Epithelial cell of prostate (primary cell): ENCODE measurements at regions not wholly inside any gene's neighbourhood (a gene's known extent, or its start where the extent isn't known, plus 50 kb on each side); places are given as distances from the start of the nearest gene placed in this dataset.
A peak's percentile ranks its signal among the peaks of the same experiment; 100 is the strongest.

Experiments used
- DNase-seq: peaks from one replicate; pipeline ENCODE4 v3.0.0-alpha.2; 2011; ENCODE audit warnings: low read depth, low spot score
- H3K27ac ChIP-seq: fragments of 450-650 bp; 2 replicates; pipeline ENCODE4 v1.5.1; 2017; ENCODE audit warnings: mild to moderate bottlenecking

DNA sequence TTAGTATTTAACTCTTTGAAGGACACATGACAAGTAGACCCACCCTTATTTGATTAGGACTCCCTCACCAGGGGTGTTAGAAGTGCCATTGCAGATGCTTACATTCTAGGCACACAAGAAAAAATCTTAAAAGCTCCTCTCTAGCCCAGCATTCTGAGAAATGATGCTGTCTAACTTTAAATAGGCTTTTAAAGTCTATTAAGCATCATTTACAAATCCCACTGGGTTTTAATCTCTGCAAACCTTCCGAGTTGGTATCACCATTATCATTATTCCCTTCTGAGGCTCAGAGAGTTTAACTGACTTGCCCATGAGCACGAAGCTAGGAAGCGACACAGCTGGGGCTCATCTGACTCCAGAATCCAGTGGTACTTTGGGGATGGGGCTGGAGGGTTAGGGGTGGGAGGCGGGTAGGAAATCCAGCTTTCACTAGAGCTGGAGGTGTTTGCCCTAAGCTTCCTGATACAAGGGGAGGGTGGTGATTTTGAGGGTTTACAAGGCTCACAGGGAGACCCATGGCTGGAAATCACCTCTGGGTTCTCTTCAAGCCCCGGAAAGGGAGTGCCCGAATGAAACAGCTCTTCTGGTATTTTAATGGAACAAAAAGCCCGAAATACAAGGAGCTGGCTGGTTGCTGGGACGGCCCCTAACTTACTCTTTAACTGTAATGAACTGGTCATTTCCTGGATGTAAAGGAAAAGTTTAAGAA is 109.2 kb upstream of the FUT8 start:
- H3K27ac ChIP-seq: peak overlapping the region; percentile 87

DNA sequence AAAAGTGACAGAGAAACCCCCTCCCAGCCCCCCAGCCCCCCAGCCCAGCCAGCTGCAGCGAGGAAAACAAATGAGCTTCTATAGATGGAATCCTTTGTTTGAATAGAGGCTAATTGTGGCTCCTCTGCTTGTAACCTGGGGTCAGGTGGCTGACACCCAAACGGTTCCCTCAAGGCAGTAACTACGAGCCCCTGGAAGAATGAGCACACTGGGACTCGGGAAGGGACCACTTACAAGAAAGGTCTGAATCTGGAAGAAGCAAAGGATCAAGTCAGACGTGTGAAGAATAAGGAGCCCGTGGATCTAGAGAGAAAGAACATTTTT is 108.7 kb upstream of the FUT8 start:
- H3K27ac ChIP-seq: peak overlapping the region; percentile 87
- no peak for DNase-seq

More for the DNA sequence above, 109.2 kb upstream of the FUT8 start:
- no peak for DNase-seq

DNA sequence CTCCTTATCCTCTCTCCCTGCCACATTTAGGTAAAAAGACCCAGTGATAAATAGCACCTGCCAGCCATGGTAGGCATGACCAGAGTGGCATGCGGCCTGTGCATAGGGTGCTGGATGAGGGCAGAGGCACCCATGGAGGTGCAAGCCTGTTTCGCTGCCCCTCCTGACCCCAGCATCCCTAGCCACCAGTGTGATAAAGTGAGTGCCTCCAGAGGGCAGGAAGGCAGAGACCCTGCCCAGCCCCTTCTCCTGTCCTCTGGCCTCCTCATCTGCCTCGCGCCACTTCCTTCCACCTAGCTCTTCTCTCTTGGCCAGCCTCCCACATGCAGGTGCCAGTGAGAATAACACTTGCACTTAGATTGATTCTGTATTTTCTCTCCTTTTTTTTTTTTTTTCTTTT is 108.3 kb upstream of the FUT8 start:
- peak overlapping the region; percentile 87 for H3K27ac ChIP-seq
- DNase-seq: no peak

DNA sequence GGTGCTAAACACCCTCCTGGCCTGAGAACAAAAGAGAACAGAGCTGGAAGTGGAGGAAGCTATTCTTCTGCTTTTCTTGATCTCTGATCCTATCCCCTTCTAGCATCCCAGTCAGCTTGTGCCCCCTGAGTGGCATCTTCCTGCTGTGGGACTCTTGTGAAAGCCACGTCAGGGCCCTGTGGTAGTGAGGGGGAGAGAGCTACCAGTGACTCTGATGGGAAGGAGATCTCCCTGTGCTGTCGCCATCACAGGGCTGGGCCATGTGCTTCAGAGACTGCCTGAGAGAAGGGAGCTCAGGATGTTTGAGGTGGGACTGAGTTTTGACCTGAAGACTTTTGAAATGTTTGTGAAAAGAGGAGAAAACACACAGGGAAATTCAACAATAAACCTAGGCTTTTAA is 107.6 kb upstream of the FUT8 start:
- no peak overlapping the region for H3K27ac ChIP-seq
- no peak for DNase-seq

DNA sequence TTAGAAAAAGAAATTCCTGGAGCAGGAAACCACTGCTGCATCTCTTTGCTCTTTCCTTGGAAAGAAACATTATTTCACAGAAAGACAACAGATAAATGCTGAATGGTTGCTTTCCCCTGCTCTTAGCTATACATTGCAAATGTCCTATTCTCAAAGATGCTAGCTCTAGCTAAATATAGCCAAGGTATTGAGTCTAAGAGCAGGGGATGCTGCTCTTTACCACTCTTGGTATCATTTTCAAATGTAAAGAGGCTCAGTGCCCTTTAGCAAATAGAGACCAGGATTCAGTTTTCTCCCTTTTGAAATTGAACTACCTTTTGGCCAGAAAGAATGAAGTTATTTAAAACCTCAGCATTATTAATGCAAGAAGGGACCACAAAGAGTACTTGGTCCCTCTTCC is 104.0 kb upstream of the FUT8 start:
- no peak overlapping the region for H3K27ac ChIP-seq
- no peak for DNase-seq

DNA sequence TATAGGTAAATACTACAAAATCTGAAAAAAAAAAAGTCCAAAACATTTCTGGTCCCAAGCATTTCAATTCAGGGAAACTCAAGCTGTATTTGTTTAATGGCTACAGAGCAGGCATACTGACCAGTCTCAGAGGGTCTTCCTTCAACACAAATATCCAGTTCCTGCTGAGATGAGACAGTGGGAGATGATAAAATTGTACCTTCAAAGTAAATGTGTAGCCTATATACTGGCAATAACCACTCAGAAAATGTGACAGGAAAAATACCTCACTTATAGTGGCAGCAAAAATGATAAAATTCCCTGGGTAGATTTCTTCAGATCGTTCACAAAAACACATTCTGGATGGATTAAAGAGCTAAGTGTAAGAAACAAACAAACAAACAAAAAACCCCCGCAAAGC is 102.0 kb upstream of the FUT8 start:
- no peak for DNase-seq
- H3K27ac ChIP-seq: no peak overlapping the region

DNA sequence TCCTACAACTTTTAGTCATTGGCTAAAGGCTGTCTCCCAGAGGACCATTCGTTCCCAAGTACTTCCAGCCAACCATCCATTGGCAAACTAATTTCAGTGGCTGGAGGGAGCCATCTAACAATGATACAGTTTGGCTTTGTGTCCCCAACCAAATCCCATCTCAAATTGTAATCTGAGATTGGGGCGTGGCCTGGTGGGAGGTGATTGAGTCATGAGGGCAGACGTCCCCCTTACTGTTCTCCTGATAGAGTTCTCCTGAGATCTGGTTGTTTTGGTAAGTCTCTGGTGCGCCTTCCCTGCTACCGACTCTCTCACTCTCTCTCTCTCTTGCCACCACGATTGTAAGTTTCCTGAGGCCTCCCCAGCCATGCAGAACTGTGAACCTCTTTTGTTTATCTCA is 99.7 kb upstream of the FUT8 start:
- H3K27ac ChIP-seq: no peak overlapping the region
- DNase-seq: no peak

DNA sequence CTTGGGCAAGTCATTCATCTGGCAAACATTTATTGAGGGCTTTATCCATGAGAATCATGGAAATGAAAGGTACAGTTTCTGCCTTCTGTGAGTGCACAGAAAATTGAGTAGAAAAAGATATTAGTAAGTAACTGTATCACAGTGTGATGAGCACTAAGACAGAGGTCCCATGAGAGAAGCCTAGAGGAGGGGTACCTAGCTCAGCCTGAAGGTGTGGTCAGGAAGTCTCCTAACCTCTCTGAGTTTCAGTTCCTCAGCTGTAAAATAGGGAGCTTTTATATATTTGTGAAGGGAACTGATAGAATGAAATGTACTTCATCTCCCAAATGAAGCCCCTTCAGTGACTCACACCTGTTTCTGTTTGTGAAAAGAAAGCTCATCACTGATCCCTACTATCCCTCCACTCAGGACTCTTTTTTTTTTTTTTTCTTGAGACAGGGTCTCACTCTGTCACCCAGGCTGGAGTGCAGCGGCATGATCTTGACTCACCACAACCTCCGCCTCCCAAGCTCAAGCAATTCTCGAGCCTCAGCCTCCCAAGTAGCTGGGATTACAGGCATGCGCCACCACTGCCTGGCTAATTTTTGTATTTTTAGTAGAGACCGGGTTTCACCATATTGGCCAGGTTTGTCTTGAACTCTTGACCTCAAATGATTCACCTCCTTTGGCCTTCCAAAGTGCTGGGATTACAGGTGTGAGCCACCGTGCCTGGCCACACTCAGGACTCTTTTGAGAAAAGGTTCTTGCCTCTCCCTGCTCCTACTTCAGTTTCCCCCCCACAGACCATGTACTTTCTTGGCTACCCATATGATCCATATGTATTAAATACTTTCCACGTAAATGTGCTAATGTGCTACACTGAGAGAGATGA is 93.7 kb upstream of the FUT8 start:
- H3K27ac ChIP-seq: peak overlapping the region; percentile 6
- no peak for DNase-seq

DNA sequence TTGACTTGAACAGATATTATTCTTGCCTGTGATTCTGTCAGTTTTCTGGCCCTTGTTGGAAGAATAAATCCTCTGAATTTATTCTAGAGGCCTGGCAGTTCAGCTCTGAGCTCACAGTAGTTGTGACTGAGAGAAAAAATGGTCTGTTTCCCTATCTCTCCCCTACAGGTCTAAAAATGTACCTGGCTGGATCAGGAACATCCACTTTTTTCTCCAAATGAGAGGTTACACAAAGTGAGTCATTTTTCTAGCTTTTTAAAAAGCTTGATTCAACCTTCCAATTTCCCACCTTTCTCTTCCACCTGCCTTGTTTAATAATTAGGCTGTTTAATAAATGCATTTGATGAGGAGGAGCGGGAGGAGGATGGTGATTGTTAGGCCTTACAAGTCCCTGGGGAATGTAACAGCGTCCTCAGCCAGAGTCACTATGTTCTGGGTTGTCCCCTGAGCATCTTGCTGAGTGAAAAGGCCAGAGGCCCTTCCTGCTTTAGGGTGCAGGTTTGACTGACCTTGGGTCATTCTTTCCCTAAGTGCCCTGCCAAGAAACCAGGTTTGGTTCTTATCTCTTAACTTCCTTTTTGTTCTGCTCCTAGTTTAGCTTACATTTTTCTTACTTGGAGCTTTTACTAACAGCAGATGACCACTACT is 91.7 kb upstream of the FUT8 start:
- peak overlapping the region; percentile 34 for H3K27ac ChIP-seq
- no peak for DNase-seq

DNA sequence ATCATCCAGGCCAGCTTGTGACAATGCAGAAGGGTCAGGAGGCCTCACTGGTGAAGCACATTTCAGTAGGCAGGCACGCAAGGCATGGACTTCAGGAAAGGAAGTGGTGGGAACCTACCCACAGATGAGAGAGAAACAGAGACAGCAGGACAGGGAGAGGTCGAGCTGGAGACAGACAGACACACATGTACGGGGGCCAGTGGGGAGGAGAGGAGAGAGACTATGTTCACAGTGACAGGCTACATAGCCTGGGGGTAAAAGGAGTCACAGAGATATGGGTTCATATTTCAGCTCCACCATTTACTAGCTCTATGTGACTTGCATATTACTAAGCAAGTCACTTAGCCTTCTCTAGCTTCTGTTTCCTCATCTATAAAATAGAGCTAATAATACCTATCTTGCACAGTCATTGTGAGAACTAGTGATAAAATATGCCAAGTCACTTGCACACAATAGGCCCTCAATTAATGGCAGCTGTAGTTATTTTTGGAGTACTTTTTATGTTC is 91.1 kb upstream of the FUT8 start:
- no peak for DNase-seq
- H3K27ac ChIP-seq: peak overlapping the region; percentile 34

DNA sequence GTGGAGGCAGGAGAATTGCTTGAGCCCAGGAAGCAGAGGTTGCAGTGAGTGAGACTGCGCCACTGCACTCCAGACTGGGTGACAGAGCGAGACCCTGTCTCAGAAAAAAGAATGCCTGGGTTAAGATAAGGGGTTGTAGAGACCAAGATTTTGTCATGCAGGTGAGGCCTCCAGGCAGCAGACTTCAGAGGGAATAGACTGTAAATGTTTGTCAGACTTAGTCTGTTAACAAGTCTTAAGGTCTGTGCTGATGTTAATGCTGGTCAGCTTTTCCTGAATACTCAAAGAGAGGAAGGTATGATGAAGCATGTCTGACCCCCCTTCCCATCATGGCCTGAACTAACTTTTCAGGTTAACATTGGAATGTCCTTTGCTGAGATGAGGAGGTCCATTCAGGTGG is 83.0 kb upstream of the FUT8 start:
- no peak for DNase-seq
- H3K27ac ChIP-seq: no peak overlapping the region

DNA sequence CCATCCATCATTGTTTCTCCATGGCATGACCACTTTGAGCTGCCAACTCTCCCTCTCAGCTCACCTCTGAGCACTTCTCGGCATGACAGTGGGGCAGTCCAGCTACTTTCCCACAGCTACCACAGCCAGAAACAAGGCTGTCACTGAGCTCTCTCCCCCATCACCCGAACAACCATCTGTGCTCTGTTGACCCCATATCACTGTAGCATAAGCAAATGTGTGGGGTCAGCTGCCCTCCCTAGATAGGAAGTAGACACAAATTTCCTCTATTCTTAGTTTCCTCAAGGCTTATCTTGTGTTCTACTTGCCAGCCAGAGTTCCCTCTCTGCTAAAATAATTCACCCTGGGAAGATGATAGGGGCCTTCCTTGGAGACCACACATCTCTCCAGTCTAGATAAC is 82.6 kb upstream of the FUT8 start:
- H3K27ac ChIP-seq: peak overlapping the region; percentile 57
- DNase-seq: no peak

DNA sequence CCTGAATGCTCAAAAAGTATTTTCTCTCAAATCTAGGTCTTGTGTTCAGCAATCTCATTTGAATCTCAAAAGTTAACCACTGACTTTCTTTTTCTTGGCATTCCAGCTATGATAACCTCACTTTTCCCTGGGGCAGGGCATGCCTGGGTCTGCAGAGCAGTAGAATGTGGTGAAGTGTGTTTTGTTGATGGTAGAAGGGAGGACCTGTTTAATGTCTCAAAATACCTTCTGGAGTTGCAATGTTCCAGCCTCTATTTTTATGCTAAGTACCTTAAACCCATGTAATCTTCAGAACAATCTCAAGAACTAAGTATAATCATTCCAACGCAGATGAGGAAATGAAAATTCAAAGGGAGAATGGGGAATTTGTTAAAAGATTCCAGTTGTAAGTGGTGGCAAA is 82.1 kb upstream of the FUT8 start:
- DNase-seq: no peak
- peak overlapping the region; percentile 57 for H3K27ac ChIP-seq

DNA sequence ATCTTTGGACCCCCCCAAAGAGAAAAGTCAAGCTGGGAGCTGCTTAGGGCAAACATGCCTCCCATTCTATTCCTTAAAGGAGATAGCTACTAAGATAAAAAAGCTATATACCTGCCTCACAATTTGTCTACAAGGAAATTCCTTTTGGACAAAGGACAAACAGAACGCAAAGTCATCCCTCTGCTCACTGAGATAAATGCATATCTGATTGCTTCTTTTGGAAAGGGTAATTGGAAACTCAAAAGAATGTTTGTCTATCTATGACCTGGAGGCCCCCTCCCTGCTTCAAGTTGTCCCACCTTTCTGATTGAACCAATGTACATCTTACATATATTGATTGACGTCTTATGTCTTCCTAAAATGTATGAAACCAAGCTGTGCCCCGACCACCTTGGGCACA is 80.9 kb upstream of the FUT8 start:
- no peak for DNase-seq

DNA sequence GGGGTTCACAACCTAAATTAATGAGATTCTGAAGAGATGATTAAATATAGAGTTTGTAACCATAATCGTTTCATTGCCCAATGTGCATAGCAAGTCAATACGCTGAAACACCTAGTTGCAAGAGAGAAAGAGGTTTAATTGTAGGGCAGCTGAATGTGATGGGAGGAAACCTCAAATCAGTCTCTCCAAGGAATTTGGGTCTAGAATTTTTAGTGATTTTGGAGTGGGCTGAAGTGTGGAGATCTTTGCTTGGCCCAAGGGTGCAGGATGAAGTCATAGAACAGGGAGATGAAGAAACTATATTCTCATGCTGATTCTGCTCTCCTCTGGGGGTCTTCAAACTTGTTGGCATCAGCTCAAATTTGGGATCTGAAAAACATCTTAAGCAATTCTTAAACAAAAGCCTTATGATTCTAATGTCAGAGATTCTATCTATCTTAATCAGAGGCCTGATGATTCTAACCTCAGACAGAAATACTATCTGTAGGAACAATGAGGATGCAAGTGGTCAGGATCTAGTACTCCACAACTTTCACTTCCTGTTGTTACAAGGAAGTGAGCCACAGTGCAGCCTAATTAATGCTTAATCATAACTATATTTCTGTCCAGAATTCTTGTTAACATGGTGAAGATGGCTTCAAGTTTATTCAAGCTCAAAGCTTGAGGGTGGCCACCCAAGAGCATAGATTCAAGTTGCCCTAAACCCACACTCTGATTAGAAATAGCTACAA is 80.2 kb upstream of the FUT8 start:
- H3K27ac ChIP-seq: no peak overlapping the region
- DNase-seq: no peak

More for the DNA sequence above, 80.9 kb upstream of the FUT8 start:
- H3K27ac ChIP-seq: no peak overlapping the region

DNA sequence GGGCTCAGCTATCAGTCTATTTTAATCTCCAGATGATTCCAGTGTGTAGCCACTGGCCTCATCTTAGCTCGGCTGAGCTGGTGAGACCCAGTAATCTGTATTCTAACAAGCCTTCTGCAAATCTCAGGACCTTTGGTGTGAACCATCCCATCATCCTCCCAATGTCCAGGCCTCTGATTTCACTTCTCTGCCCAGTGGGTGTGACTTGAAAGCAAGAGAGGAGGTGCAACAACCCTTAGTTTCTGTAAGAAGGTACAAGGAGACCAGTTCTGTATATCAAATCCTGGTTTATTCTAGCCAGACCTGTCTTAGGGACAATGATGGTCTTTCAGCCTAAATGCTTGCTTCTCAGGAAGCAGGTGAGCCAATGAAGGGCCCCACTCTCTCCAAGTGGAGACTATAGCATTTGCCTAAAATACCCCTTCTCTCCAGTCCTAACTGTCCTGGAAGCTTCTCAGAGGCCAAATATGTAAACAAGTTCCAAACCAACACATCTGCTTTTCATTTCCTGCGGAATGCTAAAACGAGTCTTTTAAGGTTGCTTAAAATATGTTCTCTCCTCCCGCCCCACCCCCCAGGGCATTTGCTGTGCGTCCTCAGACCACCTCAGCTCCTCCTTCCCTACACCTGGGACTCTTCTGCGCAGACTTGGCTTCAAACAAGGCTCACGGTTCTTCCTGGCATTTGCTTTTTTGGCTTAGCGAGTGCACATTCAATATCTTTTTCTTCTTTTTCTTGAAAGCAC is 78.4 kb upstream of the FUT8 start:
- no peak for DNase-seq
- peak overlapping the region; percentile 11 for H3K27ac ChIP-seq

DNA sequence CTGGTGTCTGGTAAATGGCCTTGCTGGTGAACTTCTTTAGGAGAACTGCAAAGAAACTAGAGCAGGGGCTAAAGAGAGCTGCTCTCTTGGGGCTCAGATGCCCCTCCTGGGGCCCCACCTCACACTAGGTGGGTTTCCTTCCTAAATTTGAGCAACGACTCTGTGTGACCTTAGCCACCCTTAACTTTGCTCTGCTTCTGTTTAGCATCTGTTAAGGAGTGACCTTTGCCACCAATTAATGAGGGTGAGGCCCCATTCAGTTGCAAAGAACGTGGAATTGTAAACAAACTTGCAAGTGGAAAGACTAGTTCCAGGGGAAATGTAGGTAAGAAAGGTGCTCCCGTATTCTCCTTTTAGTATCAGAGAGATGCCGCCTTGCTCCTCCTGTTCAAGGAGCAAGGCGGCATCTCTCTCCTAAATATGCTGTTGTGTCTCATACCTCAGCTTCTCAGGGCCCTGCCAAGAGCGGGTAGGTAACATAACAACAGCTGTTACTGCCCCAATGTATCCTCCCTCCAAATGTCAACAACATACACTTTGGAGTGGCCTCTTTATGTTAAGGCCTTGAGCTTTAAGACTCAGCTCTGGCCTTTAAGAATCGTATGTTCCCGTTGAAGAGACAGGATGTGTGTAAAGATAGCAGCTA is 77.6 kb upstream of the FUT8 start:
- no peak for DNase-seq
- H3K27ac ChIP-seq: peak overlapping the region; percentile 11

DNA sequence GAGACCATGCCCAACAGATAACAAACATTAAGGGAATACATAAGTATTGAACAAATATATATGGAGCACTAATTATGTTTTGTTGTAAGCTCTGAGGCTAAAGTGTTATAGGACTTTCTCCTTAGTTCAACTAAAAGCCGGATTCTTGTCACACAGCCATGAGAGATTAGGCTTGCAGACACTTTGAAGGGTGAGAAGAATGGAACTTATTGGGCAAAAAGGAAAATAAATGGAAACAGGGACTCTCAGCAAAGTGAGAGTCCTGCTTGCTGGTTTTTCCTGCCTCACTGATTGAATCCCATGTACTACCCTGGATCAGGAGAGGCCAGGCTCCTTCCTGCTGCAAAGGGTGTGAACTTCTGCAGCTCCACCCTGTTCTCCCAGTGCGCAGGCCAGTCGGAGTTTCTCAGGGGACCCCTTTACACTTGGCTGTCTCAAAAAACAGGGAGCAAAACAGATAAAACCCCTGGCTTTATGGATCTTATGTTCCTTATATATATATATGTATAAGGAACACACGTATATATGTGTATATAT is 77.1 kb upstream of the FUT8 start:
- DNase-seq: no peak
- peak overlapping the region; percentile 11 for H3K27ac ChIP-seq

DNA sequence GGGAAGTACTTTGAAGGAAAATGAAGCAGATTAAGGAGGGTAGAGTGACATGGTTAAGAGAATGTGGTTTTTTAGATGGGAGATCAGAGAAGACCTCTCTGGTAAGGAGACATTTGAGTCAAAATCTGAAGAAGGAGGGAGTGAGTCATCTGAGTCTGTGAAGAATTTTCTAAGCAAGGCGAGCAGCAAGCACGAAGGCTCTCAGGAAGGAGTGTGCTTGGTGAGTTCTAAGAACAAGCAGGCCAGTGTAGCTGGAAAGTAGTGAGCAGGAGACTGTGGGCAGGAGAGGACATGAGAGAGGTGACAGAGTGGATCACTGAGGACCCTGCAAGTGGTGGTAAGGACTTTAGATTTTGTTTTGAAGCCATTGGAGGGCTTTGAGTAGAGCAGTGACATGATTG is 76.3 kb upstream of the FUT8 start:
- DNase-seq: no peak
- H3K27ac ChIP-seq: no peak overlapping the region
